Sigmoid colon (tissue), 6 donors: ENCODE measurements at regions not wholly inside any gene's neighbourhood (a gene's known extent, or its start where the extent isn't known, plus 50 kb on each side); places are given as distances from the start of the nearest gene placed in this dataset.

ENCODE experiments used
- DNase-seq: peaks from one replicate; pipeline ENCODE4 v3.0.0-alpha.2; 2019
- H3K27ac ChIP-seq, 4 donors: fragments of 200-600 bp; sonication (generic); one replicate each; pipeline ENCODE4 v1.5.1; 2016 to 2019; ENCODE audit warnings: mild to moderate bottlenecking in 1 of 4
- H3K27me3 ChIP-seq, 3 donors: fragments of 200-600 bp; sonication (generic); one replicate each; pipeline ENCODE4 v1.5.1; 2019; ENCODE audit warnings: mild to moderate bottlenecking in 1 of 3
- H3K36me3 ChIP-seq, 4 donors: fragments of 200-600 bp; sonication (generic); one replicate each; pipeline ENCODE4 v1.5.1; 2016 to 2019
- H3K4me1 ChIP-seq, 4 donors: fragments of 200-600 bp; sonication (generic); one replicate each; pipeline ENCODE4 v1.5.1; 2017 to 2019
- H3K4me3 ChIP-seq, 4 donors: fragments of 200-600 bp; sonication (generic); one replicate each; pipeline ENCODE4 v1.5.1; 2017 to 2019; ENCODE audit warnings: mild to moderate bottlenecking in 2 of 4, moderate library complexity in 1 of 4
- H3K9me3 ChIP-seq, 4 donors: fragments of 200-600 bp in 3 of 4; sonication (generic) in 3 of 4; one replicate each; pipeline versions ENCODE4 v1.5.1 to v1.6.1; 2013 to 2019
- EP300 ChIP-seq, 4 donors: sonication (generic); formaldehyde crosslinking; IDR thresholded peaks; one replicate each; pipeline ENCODE4 v1.6.1; 2017; ENCODE audit warnings: antibody characterized with exemption in 4 of 4
- POLR2A ChIP-seq, 2 donors: fragments of 450-650 bp; IDR thresholded peaks; one replicate each; pipeline ENCODE4 v1.6.1; 2016; ENCODE audit warnings: antibody characterized with exemption in 2 of 2, mild to moderate bottlenecking in 2 of 2, moderate library complexity in 2 of 2
- POLR2AphosphoS5 ChIP-seq, 4 donors: sonication (generic); formaldehyde crosslinking; IDR thresholded peaks; one replicate each; pipeline ENCODE4 v1.6.1; 2017; ENCODE audit warnings: antibody characterized with exemption in 4 of 4
- WGBS, 2 donors: extraction: QIAGEN DNeasy Blood & Tissue Kit; methylation state at CpG; one replicate each; pipeline ENCODE4 v1.1.7; 2013; 5-methylcytosine and 5-hydroxymethylcytosine counted together
- intact Hi-C: fragments of 100-400 bp; cut with DNase I; formaldehyde crosslinking; loops from one replicate; pipeline ENCODE4 v1.15.1; 2023
- TF ChIP-seq, protein P1 (sequence below), 4 experiments: fragments of 450-650 bp in 3 of 4; fragments of 200-600 bp in 1 of 4; IDR thresholded peaks; one replicate each; pipeline ENCODE4 v1.5.1; 2016 to 2019; ENCODE audit warnings: antibody characterized with exemption in 4 of 4, mild to moderate bottlenecking in 3 of 4, moderate library complexity in 2 of 4
- donor health status: healthy with polysubstance abuse.
- donor health status: healthy.

DNA sequence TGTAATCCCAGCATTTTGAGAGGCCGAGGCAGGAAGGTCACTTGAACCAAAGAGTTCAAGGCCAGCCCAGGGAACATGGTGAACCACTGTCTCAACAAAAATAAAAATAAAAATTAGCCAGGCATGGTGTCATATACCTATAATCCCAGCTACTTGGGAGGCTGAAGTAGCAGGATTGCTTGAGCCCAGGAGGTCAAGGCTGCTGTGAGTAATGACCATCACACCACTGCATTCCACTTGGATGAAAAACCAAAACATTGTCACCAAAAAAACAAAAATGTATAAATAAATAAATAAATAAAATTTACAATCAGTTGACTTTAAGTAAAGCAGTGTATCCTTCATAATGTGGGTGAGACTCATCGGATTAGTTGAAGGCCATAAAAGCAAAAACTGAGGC, 541.4 kb downstream of the CSNK1G3 start:
- Histone ChIP-seq H3K9me3 (no peaks in the 10 kb centered on the region), H3K4me3 (no peak overlapping the region), H3K27me3 (no peaks in the 10 kb centered on the region), H3K36me3 (no peaks in the 10 kb centered on the region), H3K27ac (no peak overlapping the region), H3K4me1 (peaks cover 0 to 14% (median 14%) of the 10 kb centered on the region in 4 donors)
- DNase-seq: no peak
- TF ChIP-seq POLR2A (IDR thresholded peaks at IDR 0.05): no peak
- TF ChIP-seq EP300 (IDR thresholded peaks at IDR 0.05): no peak
- TF ChIP-seq POLR2AphosphoS5 (IDR thresholded peaks at IDR 0.05): no peak
- TF ChIP-seq, protein P1, sequence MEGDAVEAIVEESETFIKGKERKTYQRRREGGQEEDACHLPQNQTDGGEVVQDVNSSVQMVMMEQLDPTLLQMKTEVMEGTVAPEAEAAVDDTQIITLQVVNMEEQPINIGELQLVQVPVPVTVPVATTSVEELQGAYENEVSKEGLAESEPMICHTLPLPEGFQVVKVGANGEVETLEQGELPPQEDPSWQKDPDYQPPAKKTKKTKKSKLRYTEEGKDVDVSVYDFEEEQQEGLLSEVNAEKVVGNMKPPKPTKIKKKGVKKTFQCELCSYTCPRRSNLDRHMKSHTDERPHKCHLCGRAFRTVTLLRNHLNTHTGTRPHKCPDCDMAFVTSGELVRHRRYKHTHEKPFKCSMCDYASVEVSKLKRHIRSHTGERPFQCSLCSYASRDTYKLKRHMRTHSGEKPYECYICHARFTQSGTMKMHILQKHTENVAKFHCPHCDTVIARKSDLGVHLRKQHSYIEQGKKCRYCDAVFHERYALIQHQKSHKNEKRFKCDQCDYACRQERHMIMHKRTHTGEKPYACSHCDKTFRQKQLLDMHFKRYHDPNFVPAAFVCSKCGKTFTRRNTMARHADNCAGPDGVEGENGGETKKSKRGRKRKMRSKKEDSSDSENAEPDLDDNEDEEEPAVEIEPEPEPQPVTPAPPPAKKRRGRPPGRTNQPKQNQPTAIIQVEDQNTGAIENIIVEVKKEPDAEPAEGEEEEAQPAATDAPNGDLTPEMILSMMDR (IDR thresholded peaks at IDR 0.05): no peak
- 91 to 93% methylated on average over 2 of the region's 2 CpGs for WGBS, 2 donors
- intact Hi-C loops: no loop called here

DNA sequence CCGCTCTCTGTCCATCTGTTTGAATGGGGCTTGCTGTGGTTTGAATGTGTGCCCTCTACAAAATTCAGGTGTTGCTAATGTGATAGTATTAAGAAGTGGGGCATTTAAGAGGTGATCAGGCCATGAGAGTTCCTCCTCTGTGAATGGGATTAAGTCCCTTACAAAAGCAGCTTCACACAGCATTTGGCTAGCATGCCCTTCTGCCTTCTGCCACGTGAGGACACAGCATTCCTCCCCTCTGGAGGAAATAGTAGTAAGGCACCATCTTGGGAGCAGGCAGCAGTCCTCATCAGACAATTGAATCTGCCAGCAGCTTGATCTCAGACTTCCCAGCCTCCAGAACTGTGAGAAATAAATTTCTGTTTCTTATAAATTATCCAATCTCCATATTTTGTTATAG, 540.2 kb downstream of the CSNK1G3 start:
- Histone ChIP-seq H3K36me3 (no peaks in the 10 kb centered on the region), H3K4me1 (peaks cover 0 to 6% (median 5%) of the 10 kb centered on the region in 4 donors), H3K4me3 (no peak overlapping the region), H3K9me3 (no peaks in the 10 kb centered on the region), H3K27ac (no peak overlapping the region), H3K27me3 (no peaks in the 10 kb centered on the region)
- WGBS, 2 donors: 79 to 85% methylated on average over 2 of the region's 2 CpGs
- TF ChIP-seq, protein P1 (IDR thresholded peaks at IDR 0.05): no peak
- TF ChIP-seq POLR2AphosphoS5 (IDR thresholded peaks at IDR 0.05): no peak
- no peak for TF ChIP-seq EP300 (IDR thresholded peaks at IDR 0.05)
- TF ChIP-seq POLR2A (IDR thresholded peaks at IDR 0.05): no peak
- intact Hi-C loops: no loop called here
- no peak for DNase-seq

DNA sequence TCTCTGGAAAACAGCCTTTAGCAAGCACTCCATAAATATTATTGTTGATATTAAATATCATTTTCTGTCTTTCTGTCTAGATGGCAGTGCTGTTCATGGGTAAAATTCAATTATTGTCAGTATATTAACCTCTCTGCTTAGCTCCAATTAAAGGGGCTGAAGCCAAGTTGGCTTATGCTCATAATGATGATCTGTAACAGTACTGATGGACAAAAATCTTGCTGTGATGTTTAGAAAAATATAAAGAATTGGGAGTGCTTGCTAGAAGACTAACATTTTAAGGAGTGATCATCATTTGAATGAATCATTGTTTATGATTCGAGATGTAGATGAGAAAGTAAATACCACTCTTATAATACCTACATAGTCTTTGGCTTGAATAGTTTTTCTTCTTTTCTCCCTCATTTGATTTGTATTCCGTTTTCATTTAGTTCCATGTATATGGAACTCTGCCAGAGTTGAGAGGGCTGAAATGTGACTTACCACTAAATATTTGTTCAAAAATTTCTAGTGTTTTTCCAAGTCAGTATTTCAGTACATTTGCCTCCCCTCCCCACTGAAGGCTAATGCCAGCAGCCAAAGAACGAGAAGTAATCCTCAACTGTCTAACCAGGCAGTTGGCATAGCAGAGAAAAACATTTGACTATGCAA, 538.3 kb downstream of the CSNK1G3 start:
- TF ChIP-seq POLR2AphosphoS5 (IDR thresholded peaks at IDR 0.05): no peak
- no peak for TF ChIP-seq POLR2A (IDR thresholded peaks at IDR 0.05)
- no peak for TF ChIP-seq EP300 (IDR thresholded peaks at IDR 0.05)
- TF ChIP-seq, protein P1 (IDR thresholded peaks at IDR 0.05): no peak
- no peaks in the 10 kb centered on the region for H3K27me3 ChIP-seq
- WGBS, 2 donors: 74 to 82% methylated on average over 3 of the region's 3 CpGs
- no peaks in the 10 kb centered on the region for H3K36me3 ChIP-seq
- H3K9me3 ChIP-seq: no peaks in the 10 kb centered on the region
- no peak for DNase-seq
- no peaks in the 10 kb centered on the region for H3K4me1 ChIP-seq
- intact Hi-C loops: no loop called here
- H3K27ac ChIP-seq: no peak overlapping the region
- H3K4me3 ChIP-seq: no peak overlapping the region

DNA sequence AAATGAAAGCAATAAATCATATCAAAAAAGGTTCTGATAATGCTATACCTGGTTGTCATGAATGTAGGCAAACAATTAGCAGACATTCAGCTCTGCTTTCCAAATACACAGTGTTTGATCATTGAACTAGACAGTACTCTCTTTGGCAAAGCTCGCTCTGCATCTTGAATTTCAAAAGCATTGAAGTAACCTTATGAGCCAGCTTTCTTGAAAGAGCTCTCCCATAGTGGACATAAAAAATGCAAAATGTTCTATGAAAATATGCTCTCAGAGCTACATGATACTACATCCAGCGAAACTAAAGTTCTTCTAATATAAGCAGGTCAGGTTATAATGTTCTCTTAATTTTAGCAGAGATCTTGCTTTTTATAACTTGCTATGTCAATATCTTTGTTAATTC, 533.4 kb downstream of the CSNK1G3 start:
- Histone ChIP-seq H3K27me3 (no peaks in the 10 kb centered on the region), H3K27ac (no peak overlapping the region), H3K36me3 (no peaks in the 10 kb centered on the region), H3K4me1 (peaks cover 0 to 8% (median 5%) of the 10 kb centered on the region in 4 donors), H3K4me3 (no peak overlapping the region), H3K9me3 (no peaks in the 10 kb centered on the region)
- no peak for TF ChIP-seq POLR2AphosphoS5 (IDR thresholded peaks at IDR 0.05)
- TF ChIP-seq, protein P1 (IDR thresholded peaks at IDR 0.05): no peak
- TF ChIP-seq EP300 (IDR thresholded peaks at IDR 0.05): no peak
- TF ChIP-seq POLR2A (IDR thresholded peaks at IDR 0.05): no peak
- DNase-seq: no peak
- WGBS, 2 donors: 90 to 96% methylated on average over 2 of the region's 2 CpGs
- intact Hi-C loops: no loop called here

DNA sequence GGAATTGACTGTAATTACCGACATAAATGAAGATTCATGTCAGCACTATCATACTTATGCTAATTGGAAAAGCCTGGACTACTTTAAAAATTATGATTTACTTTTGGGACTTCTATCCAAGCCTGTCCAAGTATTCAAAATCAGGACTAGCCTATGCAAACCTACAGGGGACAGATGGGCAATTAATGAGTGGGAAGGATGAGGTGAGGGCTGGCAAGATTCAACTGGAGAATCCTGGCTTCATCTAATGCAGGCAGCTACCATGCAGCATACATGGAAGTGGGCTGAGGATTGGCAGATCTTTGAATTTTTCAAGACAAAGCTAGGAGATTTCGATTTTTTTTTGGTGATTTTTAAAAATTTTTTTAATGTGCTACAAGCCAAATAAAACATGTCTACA, 532.6 kb downstream of the CSNK1G3 start:
- peaks cover 0 to 13% (median 11%) of the 10 kb centered on the region in 4 donors for H3K4me1 ChIP-seq
- H3K27ac ChIP-seq: no peak overlapping the region
- H3K27me3 ChIP-seq: no peaks in the 10 kb centered on the region
- no peaks in the 10 kb centered on the region for H3K9me3 ChIP-seq
- intact Hi-C loops: no loop called here
- DNase-seq: no peak
- no peaks in the 10 kb centered on the region for H3K36me3 ChIP-seq
- 92% methylated on average over 2 of the region's 2 CpGs for WGBS, 2 donors
- H3K4me3 ChIP-seq: no peak overlapping the region
- TF ChIP-seq POLR2A (IDR thresholded peaks at IDR 0.05) (no peak), POLR2AphosphoS5 (IDR thresholded peaks at IDR 0.05) (no peak)
